GM18861 (cell line): ENCODE measurements at regions not wholly inside any gene's neighbourhood (a gene's known extent, or its start where the extent isn't known, plus 50 kb on each side); places are given as distances from the start of the nearest gene placed in this dataset.
"Not testable (repeated sequence)": the region's sequence is repeated elsewhere in the genome, so short reads cannot be mapped to it uniquely, and the experiment has no call there.

Source experiments
- ATAC-seq: cut with Tn5 transposase; IDR thresholded peaks from one replicate; pipeline ENCODE4 v1.9.1; 2021; ENCODE audit not compliant: unreplicated experiment

GRCh38 chr12:67070307-67070600 lies 198.9 kb upstream of the CAND1 start:
- no peak for ATAC-seq

GRCh38 chr12:67070604-67071003 lies 198.6 kb upstream of the CAND1 start:
- no peak for ATAC-seq

GRCh38 chr12:67072281-67072680 lies 196.9 kb upstream of the CAND1 start:
- ATAC-seq, result not testable (repeated sequence)

- ATAC-seq, result no peak
Measured at GRCh38 chr12:67073336-67073735, 195.8 kb upstream of the CAND1 start.

- ATAC-seq, result no peak
Measured at GRCh38 chr12:67074072-67074471, 195.1 kb upstream of the CAND1 start.

GRCh38 chr12:67077617-67078016 lies 191.5 kb upstream of the CAND1 start:
- ATAC-seq, result no peak

- no peak for ATAC-seq
Measured at GRCh38 chr12:67078957-67079356, 190.2 kb upstream of the CAND1 start.

- ATAC-seq, result no peak
Measured at GRCh38 chr12:67080637-67081036, 188.5 kb upstream of the CAND1 start.

- no peak for ATAC-seq
Measured at GRCh38 chr12:67082221-67082620, 186.9 kb upstream of the CAND1 start.

GRCh38 chr12:67085699-67086098 lies 183.5 kb upstream of the CAND1 start:
- no peak for ATAC-seq

- no peak for ATAC-seq
Measured at GRCh38 chr12:67086116-67086515, 183.0 kb upstream of the CAND1 start.

- no peak for ATAC-seq
Measured at GRCh38 chr12:67088401-67089118, 180.6 kb upstream of the CAND1 start.

GRCh38 chr12:67091204-67091603 lies 178.0 kb upstream of the CAND1 start:
- ATAC-seq, result no peak

GRCh38 chr12:67091678-67092077 lies 177.5 kb upstream of the CAND1 start:
- ATAC-seq, result no peak

GRCh38 chr12:67092934-67093333 lies 176.2 kb upstream of the CAND1 start:
- ATAC-seq, result not testable (repeated sequence)

GRCh38 chr12:67096533-67097318 lies 172.4 kb upstream of the CAND1 start:
- no peak for ATAC-seq

GRCh38 chr12:67099858-67100257 lies 169.3 kb upstream of the CAND1 start:
- no peak for ATAC-seq

- no peak for ATAC-seq
Measured at GRCh38 chr12:67103521-67103920, 165.6 kb upstream of the CAND1 start.

- ATAC-seq, result no peak
Measured at GRCh38 chr12:67107235-67107634, 161.9 kb upstream of the CAND1 start.

- no peak for ATAC-seq
Measured at GRCh38 chr12:67107751-67108269, 161.3 kb upstream of the CAND1 start.

- ATAC-seq, result not testable (repeated sequence)
Measured at GRCh38 chr12:67110345-67110744, 158.8 kb upstream of the CAND1 start.

GRCh38 chr12:67111182-67111581 lies 158.0 kb upstream of the CAND1 start:
- no peak for ATAC-seq
